ENCODE measurements at regions not wholly inside any gene's neighbourhood (a gene's known extent, or its start where the extent isn't known, plus 50 kb on each side); places are given as distances from the start of the nearest gene placed in this dataset.

- TF ChIP-seq, protein P1, sequence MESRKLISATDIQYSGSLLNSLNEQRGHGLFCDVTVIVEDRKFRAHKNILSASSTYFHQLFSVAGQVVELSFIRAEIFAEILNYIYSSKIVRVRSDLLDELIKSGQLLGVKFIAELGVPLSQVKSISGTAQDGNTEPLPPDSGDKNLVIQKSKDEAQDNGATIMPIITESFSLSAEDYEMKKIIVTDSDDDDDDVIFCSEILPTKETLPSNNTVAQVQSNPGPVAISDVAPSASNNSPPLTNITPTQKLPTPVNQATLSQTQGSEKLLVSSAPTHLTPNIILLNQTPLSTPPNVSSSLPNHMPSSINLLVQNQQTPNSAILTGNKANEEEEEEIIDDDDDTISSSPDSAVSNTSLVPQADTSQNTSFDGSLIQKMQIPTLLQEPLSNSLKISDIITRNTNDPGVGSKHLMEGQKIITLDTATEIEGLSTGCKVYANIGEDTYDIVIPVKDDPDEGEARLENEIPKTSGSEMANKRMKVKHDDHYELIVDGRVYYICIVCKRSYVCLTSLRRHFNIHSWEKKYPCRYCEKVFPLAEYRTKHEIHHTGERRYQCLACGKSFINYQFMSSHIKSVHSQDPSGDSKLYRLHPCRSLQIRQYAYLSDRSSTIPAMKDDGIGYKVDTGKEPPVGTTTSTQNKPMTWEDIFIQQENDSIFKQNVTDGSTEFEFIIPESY (IDR thresholded peaks at IDR 0.05; ENCODE audit: extremely low read depth, insufficient replicate concordance, low read length), result no peak
- no peak for TF ChIP-seq YY1 (IDR thresholded peaks at IDR 0.05; ENCODE audit: extremely low read depth, insufficient replicate concordance, low read depth, low read length)
- TF ChIP-seq ZFX (IDR thresholded peaks at IDR 0.05), result no peak
- no peak for TF ChIP-seq EZH2phosphoT487 (IDR thresholded peaks at IDR 0.05; ENCODE audit: borderline replicate concordance)
- no peak for TF ChIP-seq CEBPB (IDR thresholded peaks at IDR 0.05; ENCODE audit: low read depth)
These were observed 103.1 kb upstream of the ID4 start (continued) for GRCh38 chr6:19734061-19734460.

DNA sequence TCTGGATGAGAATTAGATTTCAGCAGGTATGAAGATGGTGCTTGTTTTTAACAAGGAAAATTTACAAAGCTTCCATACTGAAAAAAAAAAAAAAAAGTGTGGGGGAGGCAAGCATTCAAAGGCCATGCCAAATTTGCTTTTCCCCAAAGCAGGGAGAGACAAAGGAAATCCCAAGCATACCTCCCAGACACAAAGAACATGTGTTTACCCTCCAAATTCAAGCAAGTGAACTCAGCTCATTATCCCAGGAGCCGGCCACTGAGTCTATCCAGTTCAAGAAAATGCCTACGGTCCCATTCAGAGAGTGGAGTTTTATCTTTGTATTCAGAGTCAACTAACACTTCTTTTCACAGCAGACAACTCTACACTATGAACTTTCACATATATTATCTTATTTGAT is 102.7 kb upstream of the ID4 start:
- Histone ChIP-seq H4K20me1 (ENCODE audit: insufficient read depth) (no peaks in the 10 kb centered on the region), H3K27me3 (ENCODE audit: insufficient read depth, low read length) (no peaks in the 10 kb centered on the region), H3K4me3 (replicated peaks in 1 of 2; ENCODE audit: low read depth in 1 of 2, low read length in 2 of 2) (no peak overlapping the region), H3K9me2 (ENCODE audit: insufficient read depth) (no peaks in the 10 kb centered on the region), H3K79me2 (ENCODE audit: insufficient read depth, low read length) (no peaks in the 10 kb centered on the region), H2AFZ (ENCODE audit: low read depth, low read length, poor library complexity, severe bottlenecking) (no peak overlapping the region), H3K4me1 (ENCODE audit: control insufficient read depth in 1 of 2, insufficient read depth in 2 of 2, low read length in 2 of 2) (peaks cover 0 to 3% of the 10 kb centered on the region in 2 experiments; a peak in 1 of 4 replicates), H3K27ac (ENCODE audit: low read depth, low read length) (no peak overlapping the region), H3K9ac (ENCODE audit: low read length) (no peak overlapping the region), H3K36me3 (ENCODE audit: control insufficient read depth in 1 of 2, insufficient read depth in 2 of 2, low read length in 2 of 2) (no peaks in the 10 kb centered on the region), H3K4me2 (ENCODE audit: low read length) (no peak overlapping the region), H3K9me3 (ENCODE audit: control insufficient read depth in 1 of 2, insufficient read depth in 1 of 2, low read depth in 1 of 2, low read length in 2 of 2) (no peaks in the 10 kb centered on the region)
- no peak for TF ChIP-seq CBX3 (IDR thresholded peaks at IDR 0.05; ENCODE audit: low read depth)
- no peak for TF ChIP-seq ELF1 (IDR thresholded peaks at IDR 0.05; ENCODE audit: borderline replicate concordance, low read depth)
- no peak for TF ChIP-seq CTCF (IDR thresholded peaks at IDR 0.05 in 2 of 3, conservative IDR thresholded peaks at IDR 0.05 in 1 of 3; ENCODE audit: borderline replicate concordance in 1 of 3, insufficient read depth in 1 of 3, low read depth in 2 of 3, low read length in 2 of 3)
- TF ChIP-seq POLR2AphosphoS5 (IDR thresholded peaks at IDR 0.05; ENCODE audit: low read depth, low read length), result no peak
- TF ChIP-seq SRF (IDR thresholded peaks at IDR 0.05; ENCODE audit: low read depth), result no peak
- TF ChIP-seq FOSL1 (IDR thresholded peaks at IDR 0.05; ENCODE audit: low read depth), result no peak
- TF ChIP-seq, protein P1 (IDR thresholded peaks at IDR 0.05; ENCODE audit: extremely low read depth, insufficient replicate concordance, low read length), result no peak
- TF ChIP-seq EZH2 (IDR thresholded peaks at IDR 0.05), result no peak
- TF ChIP-seq TCF7L2 (IDR thresholded peaks at IDR 0.05; ENCODE audit: borderline replicate concordance, extremely low read depth, insufficient read depth, insufficient read length), result no peak
- TF ChIP-seq SP1 (IDR thresholded peaks at IDR 0.05; ENCODE audit: low read depth), result no peak
- no peak for TF ChIP-seq SIN3A (IDR thresholded peaks at IDR 0.05; ENCODE audit: low read depth)
- RAD21 ChIA-PET (ENCODE audit: low non-redundant PET in 1 of 2, low total read pairs in 2 of 2, uncharacterized antibody in 2 of 2, unreplicated experiment in 2 of 2), result no interaction called here
- CTCF ChIA-PET, result no interaction called here
- ATAC-seq, result no peak
- intact Hi-C loops (cut with micrococcal nuclease), result no loop called here
- POLR2A ChIA-PET, result interaction anchor here (0.6 kb wide), 1 partner anchor 668 kb away, joined by 3 read pairs; no protein-coding TSS in a partner anchor
- no TSS peak for BruUV-seq (replicated peaks)
- DNase-seq (ENCODE audit: low read depth, low spot score), result no peak
